IMR-90 (cell line): ENCODE measurements at regions not wholly inside any gene's neighbourhood (a gene's known extent, or its start where the extent isn't known, plus 50 kb on each side); places are given as distances from the start of the nearest gene placed in this dataset.

ENCODE experiments used
- ATAC-seq: fragments of 200-7000 bp; cut with Tn5 transposase; 2 replicates; pipeline ENCODE4 v1.9.1; 2020; ENCODE audit warnings: low read depth, mild to moderate bottlenecking, moderate library complexity
- BruUV-seq: library from RNA; stranded (reverse); fragments of 400-500 nt; replicated peaks from 2 replicates; lab custom pipeline; 2021; lab: Mats Ljungman, UMichigan
- CTCF ChIA-PET: fragments of 300-600 bp; formaldehyde crosslinking; extraction: SDS; loops from one replicate; lab custom pipeline; 2021; ENCODE audit warnings: antibody characterized with exemption; lab: Yijun Ruan, JAX
- POLR2A ChIA-PET: fragments of 300-600 bp; sonication (Branson Sonifier 250); formaldehyde crosslinking; loops from one replicate; lab custom pipeline; 2022; ENCODE audit warnings: antibody characterized with exemption; ENCODE audit not compliant: unreplicated experiment; lab: Charles Lee
- DNase-seq: peaks from one replicate; pipeline ENCODE4 v3.0.0; 2013
- H2AFZ ChIP-seq: replicated peaks from 2 replicates; pipeline ENCODE3; 2013; ENCODE audit warnings: low read length, mild to moderate bottlenecking; ENCODE audit not compliant: poor library complexity
- H2AK5ac ChIP-seq: 2 replicates; pipeline ENCODE4 v1.6.1; 2013; ENCODE audit warnings: low read depth, low read length, inconsistent platforms
- H2AK9ac ChIP-seq: replicated peaks from 2 replicates; pipeline ENCODE3; 2013; ENCODE audit warnings: mild to moderate bottlenecking, low read depth, low read length, moderate library complexity; ENCODE audit not compliant: poor library complexity
- H2BK120ac ChIP-seq: 2 replicates; pipeline ENCODE4 v1.6.1; 2013; ENCODE audit warnings: low read depth, low read length, inconsistent platforms
- H2BK15ac ChIP-seq: 3 replicates; pipeline ENCODE4 v1.6.1; 2013; ENCODE audit warnings: low read depth, low read length, inconsistent platforms
- H2BK20ac ChIP-seq: 2 replicates; pipeline ENCODE4 v1.6.1; 2013; ENCODE audit warnings: low read depth, mild to moderate bottlenecking, inconsistent platforms, low read length, moderate library complexity
- H2BK5ac ChIP-seq: 2 replicates; pipeline ENCODE4 v1.6.1; 2013; ENCODE audit warnings: mild to moderate bottlenecking, low read depth, low read length, inconsistent platforms; ENCODE audit not compliant: poor library complexity, severe bottlenecking
- H3K14ac ChIP-seq: replicated peaks from 2 replicates; pipeline ENCODE4 v1.6.1; 2013; ENCODE audit warnings: low read depth, low read length, inconsistent platforms
- H3K18ac ChIP-seq: 2 replicates; pipeline ENCODE4 v1.6.1; 2013; ENCODE audit warnings: low read depth, low read length, control low read depth
- H3K23ac ChIP-seq: 2 replicates; pipeline ENCODE4 v1.6.1; 2013; ENCODE audit warnings: low read depth, low read length, inconsistent platforms
- H3K27ac ChIP-seq: 2 replicates; pipeline ENCODE4 v1.5.1; 2013; ENCODE audit warnings: mild to moderate bottlenecking, control low read depth, low read length; ENCODE audit not compliant: insufficient read depth
- H3K27me3 ChIP-seq: 2 replicates; pipeline ENCODE4 v1.6.1; 2013; ENCODE audit warnings: low read length; ENCODE audit not compliant: control insufficient read depth, insufficient read depth
- H3K36me3 ChIP-seq: 2 replicates; pipeline ENCODE4 v1.6.1; 2013; ENCODE audit warnings: low read length, mixed read lengths; ENCODE audit not compliant: control insufficient read depth, insufficient read depth
- H3K4ac ChIP-seq: 2 replicates; pipeline ENCODE4 v1.6.1; 2013; ENCODE audit warnings: low read depth, low read length, inconsistent platforms
- H3K4me1 ChIP-seq: 2 replicates; pipeline ENCODE4 v1.6.1; 2013; ENCODE audit warnings: low read length, mixed read lengths; ENCODE audit not compliant: control insufficient read depth, insufficient read depth
- H3K4me2 ChIP-seq: 2 replicates; pipeline ENCODE4 v1.6.1; 2013; ENCODE audit warnings: low read depth, mild to moderate bottlenecking, control low read depth, low read length, moderate library complexity
- H3K4me3 ChIP-seq: 2 replicates; pipeline ENCODE4 v1.5.1; 2013; ENCODE audit warnings: low read depth, mild to moderate bottlenecking, control low read depth, low read length, moderate library complexity; ENCODE audit not compliant: insufficient read depth
- H3K56ac ChIP-seq: 2 replicates; pipeline ENCODE4 v1.6.1; 2013; ENCODE audit warnings: low read length, inconsistent platforms; ENCODE audit not compliant: insufficient read depth; ENCODE audit errors: extremely low read depth
- H3K79me1 ChIP-seq, 2 experiments: 2 replicates each; pipeline ENCODE4 v1.6.1; 2013; ENCODE audit warnings: low read length in 2 of 2, inconsistent platforms in 1 of 2, low read depth in 1 of 2
- H3K9ac ChIP-seq: 2 replicates; pipeline ENCODE4 v1.6.1; 2013; ENCODE audit warnings: low read depth, low read length, control low read depth
- H3K9me1 ChIP-seq: 2 replicates; pipeline ENCODE4 v1.6.1; 2013; ENCODE audit warnings: low read length, inconsistent platforms; ENCODE audit not compliant: insufficient read depth
- H3K9me3 ChIP-seq: 2 replicates; pipeline ENCODE4 v1.6.1; 2013; ENCODE audit warnings: low read length; ENCODE audit not compliant: control insufficient read depth, insufficient read depth
- H4K20me1 ChIP-seq: 2 replicates; pipeline ENCODE4 v1.6.1; 2013; ENCODE audit warnings: low read length, inconsistent platforms; ENCODE audit not compliant: insufficient read depth
- H4K5ac ChIP-seq: 2 replicates; pipeline ENCODE4 v1.6.1; 2013; ENCODE audit warnings: mild to moderate bottlenecking, low read depth, low read length, control low read depth
- H4K8ac ChIP-seq, 2 experiments: 2 replicates each; pipeline ENCODE4 v1.6.1; 2013; ENCODE audit warnings: low read depth in 2 of 2, low read length in 2 of 2, control low read depth in 1 of 2, inconsistent platforms in 1 of 2
- H4K91ac ChIP-seq: 2 replicates; pipeline ENCODE4 v1.6.1; 2013; ENCODE audit warnings: low read depth, low read length, inconsistent platforms; ENCODE audit not compliant: insufficient read depth
- BHLHE40 ChIP-seq: fragments of 150-350 bp; IDR thresholded peaks from 2 replicates; pipeline ENCODE4 v1.6.1; 2016; ENCODE audit warnings: mild to moderate bottlenecking, low read depth, low read length
- CEBPB ChIP-seq: IDR thresholded peaks from 2 replicates; pipeline ENCODE4 v1.6.1; 2012; ENCODE audit warnings: low read depth, low read length, improper control_type of control experiment
- CHD1 ChIP-seq: IDR thresholded peaks from 2 replicates; pipeline ENCODE4 v1.6.1; 2012; ENCODE audit warnings: low read depth, low read length, improper control_type of control experiment
- CTCF ChIP-seq: conservative IDR thresholded peaks from 2 replicates; pipeline ENCODE4 v1.5.1; 2012; ENCODE audit warnings: mild to moderate bottlenecking, low read depth, low read length, improper control_type of control experiment
- ELK1 ChIP-seq: fragments of 150-350 bp; IDR thresholded peaks from 2 replicates; pipeline ENCODE4 v1.6.1; 2016; ENCODE audit warnings: low read depth, mild to moderate bottlenecking, low read length, moderate library complexity, borderline replicate concordance
- FOS ChIP-seq: fragments of 150-350 bp; IDR thresholded peaks from 2 replicates; pipeline ENCODE4 v1.6.1; 2016; ENCODE audit warnings: low read depth, low read length
- MAFK ChIP-seq: IDR thresholded peaks from 2 replicates; pipeline ENCODE4 v1.6.1; 2012; ENCODE audit warnings: low read depth, low read length, improper control_type of control experiment
- MXI1 ChIP-seq: IDR thresholded peaks from 2 replicates; pipeline ENCODE4 v1.6.1; 2012; ENCODE audit warnings: low read depth, mild to moderate bottlenecking, low read length, moderate library complexity, borderline replicate concordance
- NFE2L2 ChIP-seq: fragments of 150-350 bp; IDR thresholded peaks from 2 replicates; pipeline ENCODE4 v1.6.1; 2016; ENCODE audit warnings: low read depth, mild to moderate bottlenecking, low read length
- POLR2A ChIP-seq: IDR thresholded peaks from 2 replicates; pipeline ENCODE4 v1.6.1; 2012; ENCODE audit warnings: mild to moderate bottlenecking, low read depth, low read length
- RAD21 ChIP-seq: IDR thresholded peaks from 2 replicates; pipeline ENCODE4 v1.6.1; 2012; ENCODE audit warnings: low read length, improper control_type of control experiment
- RFX5 ChIP-seq: IDR thresholded peaks from 2 replicates; pipeline ENCODE4 v1.8.0; 2012; ENCODE audit warnings: low read depth, mild to moderate bottlenecking, low read length, moderate library complexity
- SMC3 ChIP-seq: fragments of 150-350 bp; IDR thresholded peaks from 2 replicates; pipeline ENCODE4 v1.6.1; 2016; ENCODE audit warnings: low read depth, mild to moderate bottlenecking, antibody characterized with exemption, low read length, moderate library complexity
- USF2 ChIP-seq: fragments of 150-350 bp; IDR thresholded peaks from 2 replicates; pipeline ENCODE4 v1.6.1; 2017; ENCODE audit warnings: mild to moderate bottlenecking, antibody characterized with exemption, low read length, low read depth
- WGBS, 2 experiments: methylation state at CpG; one replicate each; pipeline versions ENCODE4 v1.1.5 to v1.1.7; 2013; ENCODE audit warnings: missing lambda C conversion rate in 2 of 2; ENCODE audit not compliant: insufficient read length in 1 of 2; ENCODE audit errors: extremely low coverage in 2 of 2; 5-methylcytosine and 5-hydroxymethylcytosine counted together
- dilution Hi-C: fragments of 300-500 bp; cut with HindIII; formaldehyde crosslinking; loops from one replicate; pipeline ENCODE4 v1.14.3; 2018; ENCODE audit warnings: low sequenced_read_pairs; ENCODE audit not compliant: unreplicated experiment
- in situ Hi-C: fragments of 300-500 bp; cut with MboI; formaldehyde crosslinking; loops from 3 replicates; pipeline ENCODE4 v1.14.3; 2019; ENCODE audit warnings: low sequenced_read_pairs, inconsistent platforms, mixed read lengths
- intact Hi-C: fragments of 100-400 bp; cut with micrococcal nuclease; formaldehyde crosslinking; loops from 2 replicates; pipeline ENCODE4 v1.10.0; 2022

- peaks cover 1% of the 10 kb centered on the region; the same call in 1 of the 2 replicates for H3K4me1 ChIP-seq
- no TSS peak for BruUV-seq
- H4K20me1 ChIP-seq: peaks cover 18% of the 10 kb centered on the region; the same call in 1 of the 2 replicates
- H2AK9ac ChIP-seq: no peak overlapping the region
- dilution Hi-C loops: no loop called here
- H2AK5ac ChIP-seq: no peak overlapping the region
- ATAC-seq: no peak
- WGBS, 2 experiments: no CpG with 5 or more reads among the region's 1 CpG
- H3K9ac ChIP-seq: no peak overlapping the region
- ChIA-PET CTCF (no interaction called here), POLR2A (no interaction called here)
- intact Hi-C loops: no loop called here
- H2BK20ac ChIP-seq: no peak overlapping the region
- TF ChIP-seq CTCF: no peak
- no peak for TF ChIP-seq MXI1
- no peak for TF ChIP-seq NFE2L2
- TF ChIP-seq SMC3: no peak
- no peak for TF ChIP-seq RFX5
- TF ChIP-seq MAFK: no peak
- TF ChIP-seq USF2: no peak
- no peak for TF ChIP-seq FOS
- no peak for TF ChIP-seq BHLHE40
- TF ChIP-seq ELK1: no peak
- TF ChIP-seq CHD1: no peak
- no peak for TF ChIP-seq POLR2A
- TF ChIP-seq RAD21: no peak
- no peak for TF ChIP-seq CEBPB
- H2BK120ac ChIP-seq: no peak overlapping the region
- H3K18ac ChIP-seq: no peak overlapping the region
- no peak overlapping the region for H4K5ac ChIP-seq
- H3K4me2 ChIP-seq: no peak overlapping the region
- no peaks in the 10 kb centered on the region for H3K27me3 ChIP-seq
- no peak overlapping the region for H4K8ac ChIP-seq
- H4K91ac ChIP-seq: no peak overlapping the region
- H3K23ac ChIP-seq: no peak overlapping the region
- H3K14ac ChIP-seq: no peak overlapping the region
- H3K4me3 ChIP-seq: no peak overlapping the region
- in situ Hi-C loops: no loop called here
- no peak overlapping the region for H2BK15ac ChIP-seq
- no peak for DNase-seq
- no peaks in the 10 kb centered on the region for H3K36me3 ChIP-seq
- no peak overlapping the region for H3K4ac ChIP-seq
- H3K9me1 ChIP-seq: peaks cover 6% of the 10 kb centered on the region
- H2BK5ac ChIP-seq: no peak overlapping the region
- no peak overlapping the region for H2AFZ ChIP-seq
- no peaks in the 10 kb centered on the region for H3K9me3 ChIP-seq
- H3K27ac ChIP-seq: no peak overlapping the region
- H3K56ac ChIP-seq: no peak overlapping the region
- peaks cover 39 to 62% of the 10 kb centered on the region in 2 experiments for H3K79me1 ChIP-seq
These were observed 74.6 kb downstream of the UTRN start for GRCh38 chr6:144359783-144360182.
